Activated B cell treated with CpG ODN at 0.5 μM for 24 hours (primary cell): ENCODE measurements at regions not wholly inside any gene's neighbourhood (a gene's known extent, or its start where the extent isn't known, plus 50 kb on each side); places are given as distances from the start of the nearest gene placed in this dataset.

Experiments used
- ATAC-seq: fragments of 200-7000 bp; cut with Tn5 transposase; one replicate; pipeline ENCODE4 v1.10.0; 2021; ENCODE audit warnings: low read depth, mild to moderate bottlenecking, moderate library complexity
- CTCF ChIA-PET: fragments of 350-600 bp; sonication (Branson Sonifier 250); formaldehyde crosslinking; loops from one replicate; lab custom pipeline; 2021; ENCODE audit warnings: antibody characterized with exemption; lab: Charles Lee
- POLR2A ChIA-PET: fragments of 350-600 bp; sonication (Branson Sonifier 250); formaldehyde crosslinking; loops from one replicate; lab custom pipeline; 2021; ENCODE audit warnings: antibody characterized with exemption; lab: Charles Lee
- DNase-seq: peaks from one replicate; pipeline ENCODE4 v3.0.0; 2022
- H3K27ac Mint-ChIP-seq: one replicate; pipeline ENCODE4 v1.8.0; 2020; ENCODE audit warnings: mixed read lengths
- H3K27me3 Mint-ChIP-seq: one replicate; pipeline ENCODE4 v1.8.0; 2021; ENCODE audit warnings: mixed read lengths
- H3K36me3 Mint-ChIP-seq: one replicate; pipeline ENCODE4 v1.8.0; 2021; ENCODE audit warnings: low read depth, mixed read lengths
- H3K4me1 Mint-ChIP-seq: one replicate; pipeline ENCODE4 v1.8.0; 2021; ENCODE audit warnings: mixed read lengths
- H3K4me3 Mint-ChIP-seq: one replicate; pipeline ENCODE4 v1.8.0; 2020; ENCODE audit warnings: mild to moderate bottlenecking, mixed read lengths
- H3K9me3 Mint-ChIP-seq: one replicate; pipeline ENCODE4 v1.8.0; 2020; ENCODE audit warnings: mixed read lengths
- CTCF ChIP-seq: fragments of 200-600 bp; IDR thresholded peaks from one replicate; pipeline ENCODE4 v1.8.0; 2022; ENCODE audit warnings: antibody characterized with exemption, mild to moderate bottlenecking
- intact Hi-C: fragments of 100-400 bp; cut with micrococcal nuclease; formaldehyde crosslinking; loops from one replicate; pipeline ENCODE4 v1.15.1; 2024

GRCh38 chr20:40787941-40788340 lies 98.9 kb upstream of the MAFB start:
- Mint-ChIP-seq H3K27ac (no peak overlapping the region), H3K36me3 (no peaks in the 10 kb centered on the region), H3K4me1 (no peaks in the 10 kb centered on the region), H3K9me3 (peaks cover 3% of the 10 kb centered on the region), H3K27me3 (peaks cover 14% of the 10 kb centered on the region), H3K4me3 (no peak overlapping the region)
- no peak for TF ChIP-seq CTCF
- POLR2A ChIA-PET = no interaction called here
- no peak for DNase-seq
- CTCF ChIA-PET = no interaction called here
- no peak for ATAC-seq
- intact Hi-C loops = no loop called here

- intact Hi-C loops = loop anchor here (1.0 kb wide), 1 partner anchor 166 kb away; no protein-coding TSS in a partner anchor
- CTCF ChIA-PET = interaction anchor here (1.5 kb wide), 1 partner anchor 165 kb away, joined by 14 read pairs; no protein-coding TSS in a partner anchor
- no peak overlapping the region for H3K27ac Mint-ChIP-seq
These were observed 108.4 kb upstream of the MAFB start for GRCh38 chr20:40797425-40797824.

GRCh38 chr20:40798066-40798465 lies 109.0 kb upstream of the MAFB start:
- CTCF ChIA-PET = interaction anchor here (1.5 kb wide), 1 partner anchor 165 kb away, joined by 14 read pairs; no protein-coding TSS in a partner anchor
- H3K27me3 Mint-ChIP-seq = peaks cover 5% of the 10 kb centered on the region
- ATAC-seq = no peak

More at GRCh38 chr20:40797425-40797824, 108.4 kb upstream of the MAFB start:
- no peaks in the 10 kb centered on the region for H3K36me3 Mint-ChIP-seq
- H3K4me3 Mint-ChIP-seq = no peak overlapping the region
- peaks cover 5% of the 10 kb centered on the region for H3K27me3 Mint-ChIP-seq
- ATAC-seq = no peak
- TF ChIP-seq CTCF = no peak
- POLR2A ChIA-PET = no interaction called here
- no peaks in the 10 kb centered on the region for H3K9me3 Mint-ChIP-seq
- H3K4me1 Mint-ChIP-seq = no peaks in the 10 kb centered on the region
- no peak for DNase-seq

GRCh38 chr20:40802886-40803285 lies 113.8 kb upstream of the MAFB start:
- Mint-ChIP-seq H3K27ac (no peak overlapping the region), H3K36me3 (no peaks in the 10 kb centered on the region), H3K27me3 (peaks cover 13% of the 10 kb centered on the region), H3K9me3 (no peaks in the 10 kb centered on the region), H3K4me1 (no peaks in the 10 kb centered on the region), H3K4me3 (no peak overlapping the region)
- TF ChIP-seq CTCF = no peak
- DNase-seq (no peak), ATAC-seq (no peak)
- intact Hi-C loops = no loop called here
- ChIA-PET CTCF (no interaction called here), POLR2A (no interaction called here)

More at GRCh38 chr20:40798066-40798465, 109.0 kb upstream of the MAFB start:
- DNase-seq = no peak
- Mint-ChIP-seq H3K4me3 (no peak overlapping the region), H3K36me3 (no peaks in the 10 kb centered on the region), H3K27ac (no peak overlapping the region), H3K4me1 (no peaks in the 10 kb centered on the region), H3K9me3 (no peaks in the 10 kb centered on the region)
- POLR2A ChIA-PET = no interaction called here
- TF ChIP-seq CTCF = no peak
- intact Hi-C loops = no loop called here

GRCh38 chr20:40803381-40803780 lies 114.3 kb upstream of the MAFB start:
- Mint-ChIP-seq H3K27me3 (peaks cover 13% of the 10 kb centered on the region), H3K4me1 (no peaks in the 10 kb centered on the region), H3K9me3 (no peaks in the 10 kb centered on the region), H3K27ac (no peak overlapping the region), H3K36me3 (no peaks in the 10 kb centered on the region), H3K4me3 (no peak overlapping the region)
- ATAC-seq (no peak), DNase-seq (no peak)
- CTCF ChIA-PET = no interaction called here
- TF ChIP-seq CTCF = no peak
- intact Hi-C loops = no loop called here
- POLR2A ChIA-PET = no interaction called here
